Liver (tissue), 3 donors: ENCODE measurements at regions not wholly inside any gene's neighbourhood (a gene's known extent, or its start where the extent isn't known, plus 50 kb on each side); places are given as distances from the start of the nearest gene placed in this dataset.

ENCODE experiments used
- RAD21 ChIP-seq, 2 donors: IDR thresholded peaks; 2 replicates each; pipeline ENCODE4 v1.6.1; 2016; ENCODE audit warnings: antibody characterized with exemption in 2 of 2, mild to moderate bottlenecking in 2 of 2
- SP1 ChIP-seq: IDR thresholded peaks from 2 replicates; pipeline ENCODE4 v1.6.1; 2018; ENCODE audit warnings: antibody characterized with exemption, mild to moderate bottlenecking
- YY1 ChIP-seq: IDR thresholded peaks from 2 replicates; pipeline ENCODE4 v1.6.1; 2016; ENCODE audit warnings: antibody characterized with exemption, mild to moderate bottlenecking
- TF ChIP-seq, protein P1 (sequence below): fragments of 150-350 bp; IDR thresholded peaks from 2 replicates; pipeline ENCODE4 v1.5.1; 2017; ENCODE audit warnings: improper control_type of control experiment, low read depth, low read length; ENCODE audit not compliant: missing input control
- donor health status: healthy.
- donor health status: healthy.

DNA sequence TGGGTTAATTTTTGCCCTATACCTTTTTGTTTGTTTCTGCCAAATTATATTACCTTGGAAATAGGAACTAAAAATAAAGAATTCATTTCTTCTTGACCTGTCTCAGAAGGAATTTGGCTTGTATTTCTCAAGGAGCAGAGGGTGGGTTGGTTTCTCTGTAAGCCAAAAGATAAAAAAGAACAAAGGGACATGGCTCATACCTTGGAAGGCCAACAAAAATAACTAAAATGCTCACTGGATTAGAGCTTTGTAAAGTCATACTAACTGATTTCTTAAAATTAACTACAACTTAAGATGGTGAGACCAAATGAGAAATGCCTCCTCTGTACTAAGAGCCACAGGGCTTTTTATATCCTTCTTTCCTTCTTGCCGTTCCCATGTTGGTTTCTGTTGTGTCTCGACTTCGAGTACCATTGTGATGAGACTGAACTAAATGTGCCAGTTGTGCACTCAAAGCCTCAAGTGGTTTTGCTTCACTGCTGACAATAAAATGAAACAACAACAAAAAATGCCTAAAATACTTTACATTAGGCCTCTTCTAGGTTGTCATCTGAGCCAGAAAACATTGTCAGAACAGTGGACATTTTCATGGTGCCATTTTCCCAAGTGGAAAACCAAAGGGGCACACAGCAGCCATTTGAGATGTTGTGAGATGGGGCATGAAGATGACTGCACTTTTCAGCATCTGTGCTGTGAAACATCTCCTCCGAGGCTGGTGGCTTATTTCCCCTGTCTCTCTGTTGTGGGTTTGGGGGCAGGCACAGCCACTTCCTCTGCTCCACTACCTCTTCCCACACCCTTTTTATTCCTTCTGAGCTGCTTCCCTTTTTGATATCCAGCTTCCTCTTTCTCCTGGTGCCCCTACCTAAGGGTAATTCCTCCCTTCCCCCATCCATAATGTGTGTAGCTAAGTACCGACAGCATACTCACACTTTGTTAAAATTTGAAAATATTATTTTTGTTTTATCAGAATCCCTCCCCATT lies 51.8 kb upstream of the AGR3 start:
- no peak for TF ChIP-seq RAD21 (IDR thresholded peaks at IDR 0.05)
- TF ChIP-seq, protein P1, sequence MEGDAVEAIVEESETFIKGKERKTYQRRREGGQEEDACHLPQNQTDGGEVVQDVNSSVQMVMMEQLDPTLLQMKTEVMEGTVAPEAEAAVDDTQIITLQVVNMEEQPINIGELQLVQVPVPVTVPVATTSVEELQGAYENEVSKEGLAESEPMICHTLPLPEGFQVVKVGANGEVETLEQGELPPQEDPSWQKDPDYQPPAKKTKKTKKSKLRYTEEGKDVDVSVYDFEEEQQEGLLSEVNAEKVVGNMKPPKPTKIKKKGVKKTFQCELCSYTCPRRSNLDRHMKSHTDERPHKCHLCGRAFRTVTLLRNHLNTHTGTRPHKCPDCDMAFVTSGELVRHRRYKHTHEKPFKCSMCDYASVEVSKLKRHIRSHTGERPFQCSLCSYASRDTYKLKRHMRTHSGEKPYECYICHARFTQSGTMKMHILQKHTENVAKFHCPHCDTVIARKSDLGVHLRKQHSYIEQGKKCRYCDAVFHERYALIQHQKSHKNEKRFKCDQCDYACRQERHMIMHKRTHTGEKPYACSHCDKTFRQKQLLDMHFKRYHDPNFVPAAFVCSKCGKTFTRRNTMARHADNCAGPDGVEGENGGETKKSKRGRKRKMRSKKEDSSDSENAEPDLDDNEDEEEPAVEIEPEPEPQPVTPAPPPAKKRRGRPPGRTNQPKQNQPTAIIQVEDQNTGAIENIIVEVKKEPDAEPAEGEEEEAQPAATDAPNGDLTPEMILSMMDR = no peak
- TF ChIP-seq SP1 = no peak
- TF ChIP-seq YY1 = no peak
